ENCODE measurements at regions not wholly inside any gene's neighbourhood (a gene's known extent, or its start where the extent isn't known, plus 50 kb on each side); places are given as distances from the start of the nearest gene placed in this dataset.

DNA sequence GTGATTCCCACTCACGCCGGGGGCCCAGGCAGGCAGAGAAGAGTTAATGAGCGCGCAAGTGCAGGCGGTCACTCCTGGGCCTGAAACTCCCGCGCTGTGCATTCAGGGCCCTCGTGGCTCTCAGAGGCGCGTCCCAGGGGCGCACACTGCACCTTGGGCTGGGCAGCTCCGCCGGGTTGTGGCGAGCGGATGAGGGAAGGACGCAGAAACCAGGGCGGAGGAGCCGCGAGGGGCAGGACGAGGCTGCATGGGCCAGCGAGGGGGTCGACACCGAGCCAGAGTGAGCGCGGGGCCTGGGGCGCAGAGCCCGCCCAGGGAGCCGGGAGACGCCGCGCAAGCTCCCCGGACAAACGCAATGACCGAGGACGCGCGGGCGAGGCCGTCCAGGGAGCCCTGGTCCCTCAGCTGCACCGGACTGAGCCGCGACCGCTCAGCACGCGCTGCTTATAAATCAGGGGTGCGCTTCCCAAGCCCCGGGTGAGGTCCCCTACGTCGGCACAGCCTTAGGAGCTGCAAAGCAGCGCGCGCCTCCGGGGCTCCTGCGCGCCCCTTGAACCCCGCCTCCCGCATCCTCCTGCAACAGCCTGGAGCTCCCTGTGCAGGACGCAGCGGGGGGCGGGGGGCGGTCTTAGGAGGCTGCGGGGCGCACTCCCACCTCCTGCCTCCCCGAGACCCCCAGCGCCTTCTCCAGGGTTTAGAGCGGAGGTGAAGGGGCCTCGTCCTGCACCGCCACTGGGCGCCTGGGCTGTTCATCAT, 180.2 kb upstream of the ALKAL2 start:
- TF ChIP-seq POLR2AphosphoS5 (IDR thresholded peaks at IDR 0.05; ENCODE audit: low read depth, low read length) (no peak), POLR2A (IDR thresholded peaks at IDR 0.05; ENCODE audit: low read depth, low read length) (no peak), PAX5 (IDR thresholded peaks at IDR 0.05; ENCODE audit: insufficient read depth, low read length, severe bottlenecking) (no peak), TAF1 (IDR thresholded peaks at IDR 0.05; ENCODE audit: low read depth, low read length) (no peak), SPI1 (IDR thresholded peaks at IDR 0.05; ENCODE audit: low read depth, low read length) (no peak), POU2F2 (IDR thresholded peaks at IDR 0.05; ENCODE audit: low read depth, low read length) (no peak)

Data from GM12891 (cell line).